WTC11 (cell line): ENCODE measurements at regions not wholly inside any gene's neighbourhood (a gene's known extent, or its start where the extent isn't known, plus 50 kb on each side); places are given as distances from the start of the nearest gene placed in this dataset.

Experiments
- ATAC-seq: fragments of 200-7000 bp; cut with Tn5 transposase; 2 replicates; pipeline ENCODE4 v1.10.0; 2021; ENCODE audit warnings: mild to moderate bottlenecking, moderate library complexity
- CTCF ChIA-PET: fragments of 300-600 bp; sonication (Branson Sonifier 250); formaldehyde crosslinking; loops from one replicate; lab custom pipeline; 2021; ENCODE audit warnings: antibody characterized with exemption; lab: Charles Lee
- POLR2A ChIA-PET: fragments of 350-600 bp; sonication (Branson Sonifier 250); formaldehyde crosslinking; loops from one replicate; lab custom pipeline; 2021; ENCODE audit warnings: antibody characterized with exemption; lab: Charles Lee
- DNase-seq: peaks from one replicate; pipeline ENCODE4 v3.0.0; 2021; ENCODE audit warnings: low spot score
- H3K27ac Mint-ChIP-seq: 2 replicates; pipeline ENCODE4 v1.8.0; 2021; ENCODE audit warnings: mixed read lengths
- H3K27me3 Mint-ChIP-seq: 2 replicates; pipeline ENCODE4 v1.8.0; 2021; ENCODE audit warnings: low read depth, mild to moderate bottlenecking, moderate library complexity, mixed read lengths
- H3K36me3 Mint-ChIP-seq: 2 replicates; pipeline ENCODE4 v1.8.0; 2021; ENCODE audit warnings: mixed read lengths
- H3K4me1 Mint-ChIP-seq: 2 replicates; pipeline ENCODE4 v1.8.0; 2022; ENCODE audit warnings: mixed read lengths
- H3K4me3 Mint-ChIP-seq: 2 replicates; pipeline ENCODE4 v1.8.0; 2021; ENCODE audit warnings: mild to moderate bottlenecking, moderate library complexity, mixed read lengths
- H3K9me3 Mint-ChIP-seq: 2 replicates; pipeline ENCODE4 v1.8.0; 2021; ENCODE audit warnings: mixed read lengths
- ARID4B ChIP-seq: sonication (generic); formaldehyde crosslinking; IDR thresholded peaks from 2 replicates; pipeline ENCODE4 v1.8.0; 2023; ENCODE audit warnings: missing genetic modification reagents, mild to moderate bottlenecking, borderline replicate concordance
- CTCF ChIP-seq: fragments of 200-600 bp; IDR thresholded peaks from 2 replicates; pipeline ENCODE4 v1.8.0; 2022; ENCODE audit warnings: antibody characterized with exemption
- EMX1 ChIP-seq: fragments of 250-450 bp; sonication (Bioruptor Pico); IDR thresholded peaks from 2 replicates; pipeline ENCODE4 v1.8.0; 2021; ENCODE audit warnings: mild to moderate bottlenecking
- ESRRA ChIP-seq: sonication (generic); formaldehyde crosslinking; IDR thresholded peaks from 2 replicates; pipeline ENCODE4 v1.8.1; 2022; ENCODE audit warnings: mild to moderate bottlenecking, missing genetic modification reagents, borderline replicate concordance
- STAT6 ChIP-seq: sonication (generic); formaldehyde crosslinking; conservative IDR thresholded peaks from 2 replicates; pipeline ENCODE4 v1.8.1; 2023; ENCODE audit warnings: mild to moderate bottlenecking, low read depth, missing genetic modification reagents, moderate library complexity
- ZBTB21 ChIP-seq: sonication (generic); formaldehyde crosslinking; IDR thresholded peaks from 2 replicates; pipeline ENCODE4 v1.8.1; 2023; ENCODE audit warnings: mild to moderate bottlenecking, missing genetic modification reagents, borderline replicate concordance
- ZNF532 ChIP-seq: fragments of 250-450 bp; sonication (Bioruptor Pico); IDR thresholded peaks from 2 replicates; pipeline ENCODE4 v1.9.0; 2021; ENCODE audit warnings: mild to moderate bottlenecking, borderline replicate concordance

GRCh38 chr12:93984005-93984404, 164.4 kb upstream of the PLXNC1 start (continued):
- no peak for TF ChIP-seq ZNF532 (CRISPR knock-in tag)

- no peak overlapping the region for H3K27ac Mint-ChIP-seq
- DNase-seq (no peak), ATAC-seq (no peak)
- H3K4me1 Mint-ChIP-seq: peaks cover 15% of the 10 kb centered on the region
- no peaks in the 10 kb centered on the region for H3K36me3 Mint-ChIP-seq
- H3K4me3 Mint-ChIP-seq: no peak overlapping the region
- H3K9me3 Mint-ChIP-seq: peaks cover under 1% of the 10 kb centered on the region; the same call in 1 of the 2 replicates
- CTCF ChIA-PET: interaction anchor here (2.2 to 3.3 kb wide), 2 partner anchors 85 to 112 kb away, joined by 31 to 49 read pairs; no protein-coding TSS in a partner anchor
- POLR2A ChIA-PET: no interaction called here
- TF ChIP-seq ARID4B (CRISPR knock-in tag) (no peak), STAT6 (no peak), ESRRA (no peak), CTCF (no peak), EMX1 (no peak), ZBTB21 (CRISPR knock-in tag) (no peak)
- no peaks in the 10 kb centered on the region; the same call in 1 of the 2 replicates for H3K27me3 Mint-ChIP-seq
Observed at GRCh38 chr12:93989949-93990348, 158.4 kb upstream of the PLXNC1 start.
